GM10266 (cell line): ENCODE measurements at regions not wholly inside any gene's neighbourhood (a gene's known extent, or its start where the extent isn't known, plus 50 kb on each side); places are given as distances from the start of the nearest gene placed in this dataset.

Experiments
- DNase-seq: peaks from one replicate; pipeline ENCODE4 v3.0.0; 2012; ENCODE audit errors: extremely low spot score
- TF ChIP-seq, protein P1 (sequence below): IDR thresholded peaks from 2 replicates; pipeline ENCODE4 v1.5.1; 2012; ENCODE audit warnings: mild to moderate bottlenecking, low read depth; ENCODE audit not compliant: control insufficient read depth, insufficient read depth; ENCODE audit errors: missing control alignments

DNA sequence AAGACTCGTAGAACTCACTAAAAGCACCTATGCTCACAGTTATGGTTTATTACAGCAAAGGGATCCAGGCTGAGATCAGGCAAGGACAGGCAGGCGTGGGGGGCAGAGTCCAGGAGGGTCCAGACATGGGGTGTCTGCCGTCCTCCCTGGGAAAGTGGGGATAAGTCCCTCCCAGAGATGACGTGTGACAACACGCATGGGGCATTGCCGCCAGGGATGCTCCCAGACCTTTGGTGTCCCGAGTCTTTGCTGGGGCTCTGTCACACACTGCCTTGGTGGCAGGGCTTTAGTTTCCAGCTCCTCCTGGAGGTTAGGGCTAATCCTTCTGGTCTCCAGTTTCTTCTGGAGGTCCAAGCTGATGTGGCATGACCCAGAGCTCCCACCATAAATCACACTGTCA, 226.7 kb downstream of the CTTN start:
- TF ChIP-seq, protein P1, sequence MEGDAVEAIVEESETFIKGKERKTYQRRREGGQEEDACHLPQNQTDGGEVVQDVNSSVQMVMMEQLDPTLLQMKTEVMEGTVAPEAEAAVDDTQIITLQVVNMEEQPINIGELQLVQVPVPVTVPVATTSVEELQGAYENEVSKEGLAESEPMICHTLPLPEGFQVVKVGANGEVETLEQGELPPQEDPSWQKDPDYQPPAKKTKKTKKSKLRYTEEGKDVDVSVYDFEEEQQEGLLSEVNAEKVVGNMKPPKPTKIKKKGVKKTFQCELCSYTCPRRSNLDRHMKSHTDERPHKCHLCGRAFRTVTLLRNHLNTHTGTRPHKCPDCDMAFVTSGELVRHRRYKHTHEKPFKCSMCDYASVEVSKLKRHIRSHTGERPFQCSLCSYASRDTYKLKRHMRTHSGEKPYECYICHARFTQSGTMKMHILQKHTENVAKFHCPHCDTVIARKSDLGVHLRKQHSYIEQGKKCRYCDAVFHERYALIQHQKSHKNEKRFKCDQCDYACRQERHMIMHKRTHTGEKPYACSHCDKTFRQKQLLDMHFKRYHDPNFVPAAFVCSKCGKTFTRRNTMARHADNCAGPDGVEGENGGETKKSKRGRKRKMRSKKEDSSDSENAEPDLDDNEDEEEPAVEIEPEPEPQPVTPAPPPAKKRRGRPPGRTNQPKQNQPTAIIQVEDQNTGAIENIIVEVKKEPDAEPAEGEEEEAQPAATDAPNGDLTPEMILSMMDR = no peak
- DNase-seq = no peak

DNA sequence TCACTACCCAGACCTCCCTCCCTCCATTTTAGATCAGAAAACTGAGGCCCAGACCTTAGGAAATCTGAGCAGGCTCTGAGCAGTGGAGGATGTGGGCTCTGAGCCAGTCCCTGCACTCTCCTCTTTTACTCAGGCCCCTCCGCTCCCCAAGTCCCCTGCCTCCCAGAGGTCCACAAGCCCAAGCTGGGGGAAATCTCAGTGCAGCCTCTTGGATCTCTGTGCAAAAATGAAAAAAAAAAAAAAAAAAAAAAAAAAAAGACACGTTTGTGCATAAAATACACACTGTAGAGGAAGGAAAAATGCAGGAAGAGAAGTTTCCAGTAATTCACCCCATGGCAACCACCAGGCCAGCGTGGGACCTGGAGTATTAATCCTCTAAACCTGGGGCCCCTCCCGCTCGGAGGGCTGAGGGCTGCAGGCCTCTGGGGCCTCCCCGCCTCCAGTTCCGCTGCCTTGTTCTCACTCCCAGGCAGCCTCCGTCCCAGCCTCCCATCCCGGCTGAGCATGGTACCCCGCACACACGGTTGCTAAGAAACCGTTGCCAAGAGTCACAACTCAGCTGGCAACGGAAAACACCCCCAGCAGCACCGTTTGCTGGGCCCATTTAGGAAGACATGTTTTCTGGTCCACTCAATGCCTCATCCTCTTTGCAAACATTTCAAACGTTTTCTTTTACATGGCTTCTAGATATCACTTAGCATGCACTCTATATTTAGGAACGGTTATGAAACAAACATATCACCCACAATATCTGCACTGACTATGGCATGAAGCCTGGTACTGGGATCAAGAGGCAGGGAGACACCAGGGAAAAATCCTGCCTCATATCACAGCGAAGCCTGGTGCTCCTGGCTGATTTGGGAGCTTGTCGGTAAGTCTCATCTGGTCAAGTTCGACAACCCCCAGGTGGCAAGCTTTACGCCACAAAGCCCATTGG, 227.5 kb downstream of the CTTN start:
- TF ChIP-seq, protein P1 = no peak
- no peak for DNase-seq

DNA sequence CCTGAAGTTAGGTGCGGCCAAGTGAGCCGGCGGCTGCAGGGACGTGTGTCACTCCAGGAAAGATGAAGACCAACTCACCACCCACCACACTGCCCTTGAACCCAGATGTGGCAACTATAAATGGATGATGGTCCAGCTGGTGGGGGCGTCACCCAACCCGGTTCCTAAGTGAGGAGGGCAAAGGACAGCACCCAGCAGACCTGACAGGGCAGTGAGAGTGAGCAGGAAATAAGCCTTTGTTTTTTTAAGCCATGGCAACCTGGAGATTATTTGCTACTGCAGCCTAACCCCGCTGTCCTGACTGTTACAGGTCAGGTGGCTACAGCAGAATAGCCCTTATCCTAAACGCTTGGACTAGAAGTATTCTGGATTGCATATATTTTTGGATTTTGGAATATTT, 228.9 kb downstream of the CTTN start:
- TF ChIP-seq, protein P1 = no peak
- no peak for DNase-seq

DNA sequence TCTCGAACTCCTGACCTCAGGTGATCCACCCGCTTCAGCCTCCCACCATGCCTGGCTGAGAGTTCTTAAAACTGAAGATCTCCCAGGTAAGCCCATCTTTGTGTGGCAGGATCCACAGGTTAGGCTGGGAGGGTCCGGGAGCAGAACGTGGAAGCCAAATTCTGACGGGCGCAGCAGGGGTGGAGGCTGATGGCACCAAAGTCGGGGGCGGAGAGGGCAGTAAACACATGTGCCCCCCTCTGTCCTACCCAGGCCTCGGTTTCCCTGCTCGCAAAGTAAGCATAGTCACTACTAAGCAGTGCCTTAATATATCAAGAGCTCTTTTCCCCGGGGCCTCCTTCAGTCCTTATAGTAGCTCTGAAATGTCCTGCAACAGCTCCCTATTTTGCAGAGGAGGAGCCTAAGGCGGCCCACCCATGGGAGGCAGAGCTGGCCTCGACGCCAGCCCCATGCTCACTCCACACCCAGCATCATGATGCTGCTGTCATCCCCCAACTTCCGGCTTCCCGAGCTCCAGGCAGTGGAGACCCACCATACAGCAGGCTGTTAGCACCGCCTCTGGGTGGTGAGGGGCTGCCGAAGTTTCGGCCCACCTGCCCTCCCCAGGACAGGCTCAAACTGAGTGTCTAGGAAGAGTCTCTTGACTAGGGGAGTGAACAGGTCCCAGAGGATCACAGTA, 230.0 kb downstream of the CTTN start:
- no peak for DNase-seq
- TF ChIP-seq, protein P1 = no peak

DNA sequence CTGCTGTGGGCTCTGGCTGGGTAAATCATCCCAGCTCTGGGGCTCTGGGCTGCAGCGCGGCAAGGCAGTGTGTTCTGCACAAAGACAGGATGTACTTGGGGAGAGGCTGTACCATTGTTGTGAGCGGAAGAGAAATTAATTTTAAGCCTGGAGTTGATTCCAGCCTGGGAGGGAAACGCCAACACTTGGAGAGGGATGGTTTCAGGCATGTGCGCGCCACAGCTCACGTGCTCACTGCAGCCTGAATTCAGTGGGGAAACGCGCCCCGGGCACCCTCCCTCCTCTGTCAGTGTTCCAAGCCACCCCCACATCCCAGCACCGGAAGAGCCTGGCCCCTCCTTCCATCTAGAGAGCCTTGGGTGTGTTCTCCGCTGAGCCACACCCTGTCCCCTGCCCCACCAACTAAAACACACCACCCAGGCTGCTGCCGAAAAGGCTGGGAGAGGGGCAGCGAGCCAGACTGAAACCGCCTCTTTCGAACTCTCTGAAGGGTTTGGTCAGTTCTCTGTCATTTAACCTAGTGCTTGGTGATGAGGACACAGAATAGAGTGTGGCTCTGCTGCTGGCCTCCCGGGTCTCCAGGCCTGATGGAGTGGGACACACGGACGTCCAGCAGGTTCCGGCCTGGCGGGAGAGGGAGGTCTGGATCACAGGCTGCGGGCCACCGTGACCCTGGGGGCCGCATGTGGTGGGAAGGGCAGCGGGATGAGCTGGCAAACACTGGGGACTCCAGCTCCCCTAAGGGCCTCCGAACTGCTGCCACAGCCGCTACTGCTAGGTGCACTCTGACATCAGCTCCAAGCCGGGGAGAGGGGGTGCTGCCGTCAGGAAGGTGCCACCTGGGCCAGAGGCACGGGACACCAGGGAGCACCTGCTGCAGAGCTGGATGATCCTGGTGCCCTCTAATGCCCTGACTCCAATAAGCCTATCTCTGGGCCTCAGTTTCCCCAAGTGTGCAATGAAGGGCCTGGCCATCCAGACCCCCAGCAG, 230.8 kb downstream of the CTTN start:
- DNase-seq = no peak
- TF ChIP-seq, protein P1 = no peak

DNA sequence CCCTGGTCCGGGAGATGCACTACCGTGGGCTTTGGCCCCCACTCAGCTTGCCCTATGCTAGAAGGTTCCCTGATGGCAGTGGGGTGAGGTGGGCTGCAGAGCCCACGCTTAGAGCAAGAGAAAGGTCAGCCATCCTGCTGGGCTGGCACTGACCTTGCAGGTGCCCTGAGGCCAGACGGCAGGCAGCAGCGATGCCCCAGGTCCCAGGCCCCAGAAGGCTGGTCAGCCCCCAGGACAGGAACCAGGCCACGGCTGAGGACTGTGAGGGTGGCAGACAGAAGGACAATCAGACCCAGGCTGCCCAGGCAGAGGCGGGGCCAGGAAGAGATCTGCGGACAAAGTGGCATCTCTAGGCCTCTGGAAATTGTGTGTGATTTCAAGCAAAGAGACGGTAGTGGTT, 231.7 kb downstream of the CTTN start:
- no peak for DNase-seq
- TF ChIP-seq, protein P1 = no peak
